ENCODE measurements at regions not wholly inside any gene's neighbourhood (a gene's known extent, or its start where the extent isn't known, plus 50 kb on each side); places are given as distances from the start of the nearest gene placed in this dataset.

DNA sequence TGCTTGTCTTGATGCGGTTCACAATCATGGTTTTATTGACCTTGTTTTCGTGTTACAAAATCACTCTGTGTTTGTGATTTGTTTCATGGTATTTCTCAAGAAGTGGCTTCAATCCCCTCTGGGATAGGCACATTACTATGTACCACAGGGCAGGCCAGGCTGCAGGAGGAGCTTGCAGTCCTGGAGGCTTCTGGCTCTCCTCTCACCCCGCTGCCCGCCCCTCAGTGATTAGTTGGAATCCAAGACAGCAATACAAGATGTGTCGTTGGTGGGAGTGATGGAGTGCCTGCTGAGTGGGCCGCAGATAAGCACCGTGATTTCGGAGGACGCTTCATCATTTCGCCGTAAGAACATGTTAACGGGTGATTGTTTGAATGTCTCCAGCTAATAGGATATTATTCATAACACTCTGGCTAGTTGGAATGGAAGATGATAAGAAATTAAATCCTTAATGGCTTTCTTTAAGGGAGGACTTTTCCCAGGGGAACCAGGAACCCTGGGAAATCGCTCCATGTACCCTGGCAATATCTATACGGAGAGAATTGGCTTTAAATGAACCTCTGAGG lies 384.4 kb downstream of the MIAT start:
- TF ChIP-seq CTCF (IDR thresholded peaks at IDR 0.05), result no peak
- no peak for TF ChIP-seq POLR2AphosphoS5 (IDR thresholded peaks at IDR 0.05; ENCODE audit: insufficient read depth in 1 of 2, low read depth in 1 of 2)
- no peak for TF ChIP-seq POLR2A (IDR thresholded peaks at IDR 0.05)

Data from vagina (tissue), 2 donors.